GM21723 (cell line): ENCODE measurements at regions not wholly inside any gene's neighbourhood (a gene's known extent, or its start where the extent isn't known, plus 50 kb on each side); places are given as distances from the start of the nearest gene placed in this dataset.

Source experiments
- ATAC-seq: cut with Tn5 transposase; IDR thresholded peaks from one replicate; pipeline ENCODE4 v1.9.1; 2021; ENCODE audit warnings: mild to moderate bottlenecking, moderate library complexity; ENCODE audit not compliant: unreplicated experiment

GRCh38 chr14:49396801-49397200, 189.4 kb downstream of the RPS29 start:
- no peak for ATAC-seq

- ATAC-seq, result no peak
These were observed 204.4 kb downstream of the RPS29 start for GRCh38 chr14:49381778-49382177.

- ATAC-seq, result no peak
These were observed 218.5 kb downstream of the RPS29 start for GRCh38 chr14:49367696-49368095.

- ATAC-seq, result no peak
These were observed 219.8 kb downstream of the RPS29 start for GRCh38 chr14:49366416-49366815.

- ATAC-seq, result no peak
These were observed 221.4 kb downstream of the RPS29 start for GRCh38 chr14:49364752-49365117.

GRCh38 chr14:49363821-49364751, 222.1 kb downstream of the RPS29 start:
- ATAC-seq, result no peak

- no peak for ATAC-seq
These were observed 223.3 kb downstream of the RPS29 start for GRCh38 chr14:49362916-49363315.

GRCh38 chr14:49339130-49339529, 247.1 kb downstream of the RPS29 start:
- ATAC-seq, result no peak

- no peak for ATAC-seq
These were observed 266.4 kb downstream of the RPS29 start for GRCh38 chr14:49319810-49320209.

GRCh38 chr14:49315570-49315969, 270.6 kb downstream of the RPS29 start:
- ATAC-seq, result no peak

- ATAC-seq, result no peak
These were observed 271.4 kb downstream of the RPS29 start for GRCh38 chr14:49314737-49315136.

GRCh38 chr14:49313108-49313507, 273.1 kb downstream of the RPS29 start:
- no peak for ATAC-seq

GRCh38 chr14:49310298-49310697, 275.9 kb downstream of the RPS29 start:
- no peak for ATAC-seq

GRCh38 chr14:49306152-49306751, 279.9 kb downstream of the RPS29 start:
- peak; percentile 54 for ATAC-seq

GRCh38 chr14:49303946-49304516, 282.1 kb downstream of the RPS29 start:
- no peak for ATAC-seq

GRCh38 chr14:49297102-49297501, 289.1 kb downstream of the RPS29 start:
- ATAC-seq, result no peak

GRCh38 chr14:49294621-49295148, 291.5 kb downstream of the RPS29 start:
- no peak for ATAC-seq

GRCh38 chr14:49287004-49287403, 299.2 kb downstream of the RPS29 start:
- no peak for ATAC-seq

- no peak for ATAC-seq
These were observed 299.8 kb downstream of the RPS29 start for GRCh38 chr14:49286257-49286983.

- ATAC-seq, result no peak
These were observed 305.6 kb downstream of the RPS29 start for GRCh38 chr14:49280566-49280965.

GRCh38 chr14:49250517-49250916, 335.7 kb downstream of the RPS29 start:
- no peak for ATAC-seq
